ENCODE measurements at regions not wholly inside any gene's neighbourhood (a gene's known extent, or its start where the extent isn't known, plus 50 kb on each side); places are given as distances from the start of the nearest gene placed in this dataset.

DNA sequence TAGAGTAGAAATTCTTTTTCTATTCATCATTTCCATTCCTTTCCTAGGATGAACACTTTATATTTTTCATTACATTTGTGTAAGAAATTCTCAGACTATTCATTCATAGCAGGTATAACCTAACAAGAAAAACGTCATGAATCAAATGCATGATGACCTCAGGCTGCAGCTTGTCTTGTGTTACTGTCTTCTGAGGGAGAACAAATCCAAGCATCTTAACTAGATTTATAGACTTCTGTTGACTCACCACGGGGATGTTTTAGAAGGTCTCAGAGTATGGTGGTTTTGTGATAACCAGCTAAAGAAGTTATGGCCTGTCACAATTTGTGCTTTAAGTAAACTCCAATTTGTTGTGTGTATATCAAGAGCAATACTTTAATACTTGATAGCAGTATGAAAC, 102.7 kb downstream of the ANKRD7 start:
- H3K36me3 Mint-ChIP-seq (ENCODE audit: insufficient read depth): no peaks in the 10 kb centered on the region
- H3K9me3 Mint-ChIP-seq (ENCODE audit: low read depth): no peaks in the 10 kb centered on the region
- no peak for TF ChIP-seq CTCF (IDR thresholded peaks at IDR 0.05; ENCODE audit: unreplicated experiment)
- no peak overlapping the region for H3K27ac Mint-ChIP-seq
- no peak for DNase-seq (ENCODE audit: low spot score, unreplicated experiment)
- no peaks in the 10 kb centered on the region for H3K27me3 Mint-ChIP-seq
- H3K4me1 Mint-ChIP-seq (ENCODE audit: low read depth): peaks cover 6% of the 10 kb centered on the region
- no peak overlapping the region for H3K4me3 Mint-ChIP-seq (ENCODE audit: low read depth)

GRCh38 chr7:118328505-118329211, 104.2 kb downstream of the ANKRD7 start:
- H3K4me3 Mint-ChIP-seq (ENCODE audit: low read depth): no peak overlapping the region
- DNase-seq (ENCODE audit: low spot score, unreplicated experiment): no peak
- H3K27ac Mint-ChIP-seq: no peak overlapping the region
- H3K36me3 Mint-ChIP-seq (ENCODE audit: insufficient read depth): no peaks in the 10 kb centered on the region
- TF ChIP-seq CTCF (IDR thresholded peaks at IDR 0.05; ENCODE audit: unreplicated experiment): no peak
- H3K9me3 Mint-ChIP-seq (ENCODE audit: low read depth): no peaks in the 10 kb centered on the region
- H3K27me3 Mint-ChIP-seq: no peaks in the 10 kb centered on the region
- peaks cover 6% of the 10 kb centered on the region for H3K4me1 Mint-ChIP-seq (ENCODE audit: low read depth)

DNA sequence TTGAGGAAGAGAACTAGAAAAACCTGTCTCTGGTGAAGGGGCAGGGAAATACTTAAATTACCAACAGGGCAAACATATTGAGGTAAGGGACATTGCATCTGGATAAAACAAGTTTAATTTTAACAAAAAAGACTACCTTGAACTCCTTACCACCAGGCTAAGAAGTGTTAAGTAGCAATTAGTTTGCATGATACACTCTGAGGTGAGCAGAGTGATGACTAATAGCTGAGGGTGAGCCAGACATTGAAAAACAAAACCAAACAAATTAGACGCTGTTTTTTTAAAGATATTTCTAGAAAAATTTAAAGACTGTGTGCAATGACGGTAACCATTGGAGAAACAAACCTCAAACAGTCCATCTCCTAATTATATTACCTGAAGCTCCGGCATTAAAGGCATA, 105.9 kb downstream of the ANKRD7 start:
- no peaks in the 10 kb centered on the region for H3K9me3 Mint-ChIP-seq (ENCODE audit: low read depth)
- H3K4me3 Mint-ChIP-seq (ENCODE audit: low read depth): no peak overlapping the region
- peaks cover 6% of the 10 kb centered on the region for H3K4me1 Mint-ChIP-seq (ENCODE audit: low read depth)
- H3K27me3 Mint-ChIP-seq: no peaks in the 10 kb centered on the region
- DNase-seq (ENCODE audit: low spot score, unreplicated experiment): no peak
- no peak overlapping the region for H3K27ac Mint-ChIP-seq
- no peaks in the 10 kb centered on the region for H3K36me3 Mint-ChIP-seq (ENCODE audit: insufficient read depth)
- no peak for TF ChIP-seq CTCF (IDR thresholded peaks at IDR 0.05; ENCODE audit: unreplicated experiment)

GRCh38 chr7:118346748-118347147, 122.2 kb downstream of the ANKRD7 start:
- Mint-ChIP-seq H3K4me3 (ENCODE audit: low read depth) (no peak overlapping the region), H3K27ac (no peak overlapping the region), H3K27me3 (no peaks in the 10 kb centered on the region), H3K9me3 (ENCODE audit: low read depth) (no peaks in the 10 kb centered on the region), H3K4me1 (ENCODE audit: low read depth) (peaks cover 1% of the 10 kb centered on the region), H3K36me3 (ENCODE audit: insufficient read depth) (no peaks in the 10 kb centered on the region)
- no peak for DNase-seq (ENCODE audit: low spot score, unreplicated experiment)
- no peak for TF ChIP-seq CTCF (IDR thresholded peaks at IDR 0.05; ENCODE audit: unreplicated experiment)

GRCh38 chr7:118349604-118350003, 125.1 kb downstream of the ANKRD7 start:
- Mint-ChIP-seq H3K4me3 (ENCODE audit: low read depth) (no peak overlapping the region), H3K27me3 (no peaks in the 10 kb centered on the region), H3K9me3 (ENCODE audit: low read depth) (peaks cover under 1% of the 10 kb centered on the region), H3K4me1 (ENCODE audit: low read depth) (no peaks in the 10 kb centered on the region), H3K27ac (no peak overlapping the region), H3K36me3 (ENCODE audit: insufficient read depth) (no peaks in the 10 kb centered on the region)
- TF ChIP-seq CTCF (IDR thresholded peaks at IDR 0.05; ENCODE audit: unreplicated experiment): no peak
- DNase-seq (ENCODE audit: low spot score, unreplicated experiment): no peak
